Small intestine (tissue), 7 donors: ENCODE measurements at regions not wholly inside any gene's neighbourhood (a gene's known extent, or its start where the extent isn't known, plus 50 kb on each side); places are given as distances from the start of the nearest gene placed in this dataset.
"Not testable (repeated sequence)": the region's sequence is repeated elsewhere in the genome, so short reads cannot be mapped to it uniquely, and the experiment has no call there.

Source experiments
- DNase-seq, 2 donors: peaks; one replicate each; pipeline versions ENCODE4 v3.0.0 to v3.0.0-alpha.2; 2013
- FAIRE-seq: peaks from 2 replicates; lab custom pipeline; 2012; peaks lifted over from hg19 to GRCh38; lab: Jason Lieb, UNC
- H3K27ac ChIP-seq, 3 donors: one replicate each; pipeline ENCODE4 v1.5.1; 2013; ENCODE audit warnings: low read length in 2 of 3, mild to moderate bottlenecking in 2 of 3, control low read depth in 1 of 3, inconsistent platforms in 1 of 3, low read depth in 1 of 3, moderate library complexity in 1 of 3
- H3K27me3 ChIP-seq, 3 donors: one replicate each; pipeline ENCODE4 v1.6.1; 2013; ENCODE audit warnings: low read length in 3 of 3, inconsistent platforms in 1 of 3; ENCODE audit not compliant: control insufficient read depth in 3 of 3, insufficient read depth in 3 of 3
- H3K36me3 ChIP-seq, 3 donors: one replicate each; pipeline ENCODE4 v1.6.1; 2013; ENCODE audit warnings: low read length in 3 of 3, inconsistent platforms in 1 of 3, low read depth in 1 of 3, mild to moderate bottlenecking in 1 of 3, moderate library complexity in 1 of 3; ENCODE audit not compliant: control insufficient read depth in 3 of 3, insufficient read depth in 2 of 3
- H3K4me1 ChIP-seq, 3 donors: one replicate each; pipeline ENCODE4 v1.6.1; 2013; ENCODE audit warnings: low read length in 2 of 3, inconsistent platforms in 1 of 3, low read depth in 1 of 3, mild to moderate bottlenecking in 1 of 3, moderate library complexity in 1 of 3; ENCODE audit not compliant: control insufficient read depth in 3 of 3, insufficient read depth in 2 of 3
- H3K4me3 ChIP-seq, 3 donors: one replicate each; pipeline ENCODE4 v1.5.1; 2013; ENCODE audit warnings: low read length in 3 of 3, control low read depth in 1 of 3, inconsistent platforms in 1 of 3, low read depth in 1 of 3, mild to moderate bottlenecking in 1 of 3, moderate library complexity in 1 of 3
- H3K9me3 ChIP-seq, 2 donors: one replicate each; pipeline ENCODE4 v1.6.1; 2013; ENCODE audit warnings: low read depth in 1 of 2, low read length in 1 of 2; ENCODE audit not compliant: control insufficient read depth in 2 of 2, insufficient read depth in 1 of 2
- WGBS, 3 donors: extraction: QIAGEN DNeasy Blood & Tissue Kit; methylation state at CpG; one replicate each; pipeline ENCODE4 v1.1.7; 2013; 5-methylcytosine and 5-hydroxymethylcytosine counted together
- donor health status: healthy with polysubstance abuse.
- donor health status: control.
- donor health status: control.
- donor health status: Bipolar disorder and iron deficiency.
- donor health status: healthy.

DNA sequence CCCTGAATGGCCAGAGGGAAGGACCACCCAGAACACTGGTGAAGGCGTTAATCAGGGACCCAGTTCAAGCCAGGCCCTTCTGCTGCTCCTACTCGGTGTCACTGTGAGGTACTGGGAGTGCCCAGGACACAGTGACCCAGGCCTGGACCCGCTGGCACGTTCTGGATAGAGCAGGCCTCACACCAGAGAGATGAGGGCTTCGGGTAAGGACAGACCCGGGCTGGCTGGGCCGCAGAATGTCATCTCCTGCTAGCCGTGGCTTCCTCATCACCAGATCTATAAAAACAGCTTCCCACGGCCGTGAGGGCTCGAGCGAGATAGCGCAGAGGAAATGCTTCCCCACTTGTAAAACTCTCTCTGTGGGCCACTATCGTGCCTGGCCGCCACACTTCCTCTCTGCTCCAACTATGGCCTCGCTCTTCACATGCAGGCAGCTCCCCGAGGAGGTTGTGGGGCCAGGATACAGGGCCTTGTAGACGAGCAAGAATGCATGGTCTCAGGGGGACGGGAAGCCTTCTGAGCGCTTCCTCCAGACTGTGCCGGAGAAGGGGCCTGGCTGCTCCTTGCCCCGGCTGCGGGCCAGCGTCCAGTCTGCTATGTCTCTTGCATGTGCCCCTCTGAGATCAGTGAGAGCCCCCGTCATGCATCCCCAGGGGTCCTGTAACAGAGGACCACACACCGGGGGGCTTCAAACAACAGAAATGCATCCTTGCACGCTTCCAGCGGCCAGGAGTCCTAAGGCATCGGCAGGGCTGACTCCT, 161.6 kb upstream of the ZNF469 start:
- not testable (repeated sequence) for H3K4me3 ChIP-seq, H3K36me3 ChIP-seq, H3K27ac ChIP-seq, DNase-seq, FAIRE-seq, H3K27me3 ChIP-seq, H3K9me3 ChIP-seq, H3K4me1 ChIP-seq
- 76 to 77% (median 77%) methylated on average over 29 of the region's 29 CpGs for WGBS, 3 donors

DNA sequence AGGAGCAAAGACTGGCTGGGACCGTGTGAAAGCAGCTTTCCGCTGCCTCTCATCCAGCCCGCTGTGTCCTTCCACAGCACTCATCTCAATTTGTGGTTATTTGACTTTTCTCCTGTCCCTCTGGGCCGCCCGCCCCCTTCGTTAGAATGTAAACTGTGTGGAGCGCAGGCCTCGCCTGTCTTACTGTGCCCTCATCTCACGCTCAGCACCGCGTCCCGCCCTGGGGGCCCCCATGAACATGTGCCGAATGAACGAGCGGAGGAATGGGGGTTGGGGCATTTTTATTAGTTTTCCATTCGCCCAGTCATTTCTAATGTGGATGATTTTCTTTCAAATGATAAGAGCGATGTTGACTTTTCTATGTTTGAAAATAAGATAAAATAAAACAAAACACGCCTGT, 159.1 kb upstream of the ZNF469 start:
- H3K27ac ChIP-seq, FAIRE-seq, H3K27me3 ChIP-seq, H3K4me3 ChIP-seq, H3K4me1 ChIP-seq, DNase-seq, H3K36me3 ChIP-seq, H3K9me3 ChIP-seq: not testable (repeated sequence)
- 50 to 80% (median 65%) methylated on average over 16 to 18 of the region's 18 CpGs for WGBS, 3 donors

DNA sequence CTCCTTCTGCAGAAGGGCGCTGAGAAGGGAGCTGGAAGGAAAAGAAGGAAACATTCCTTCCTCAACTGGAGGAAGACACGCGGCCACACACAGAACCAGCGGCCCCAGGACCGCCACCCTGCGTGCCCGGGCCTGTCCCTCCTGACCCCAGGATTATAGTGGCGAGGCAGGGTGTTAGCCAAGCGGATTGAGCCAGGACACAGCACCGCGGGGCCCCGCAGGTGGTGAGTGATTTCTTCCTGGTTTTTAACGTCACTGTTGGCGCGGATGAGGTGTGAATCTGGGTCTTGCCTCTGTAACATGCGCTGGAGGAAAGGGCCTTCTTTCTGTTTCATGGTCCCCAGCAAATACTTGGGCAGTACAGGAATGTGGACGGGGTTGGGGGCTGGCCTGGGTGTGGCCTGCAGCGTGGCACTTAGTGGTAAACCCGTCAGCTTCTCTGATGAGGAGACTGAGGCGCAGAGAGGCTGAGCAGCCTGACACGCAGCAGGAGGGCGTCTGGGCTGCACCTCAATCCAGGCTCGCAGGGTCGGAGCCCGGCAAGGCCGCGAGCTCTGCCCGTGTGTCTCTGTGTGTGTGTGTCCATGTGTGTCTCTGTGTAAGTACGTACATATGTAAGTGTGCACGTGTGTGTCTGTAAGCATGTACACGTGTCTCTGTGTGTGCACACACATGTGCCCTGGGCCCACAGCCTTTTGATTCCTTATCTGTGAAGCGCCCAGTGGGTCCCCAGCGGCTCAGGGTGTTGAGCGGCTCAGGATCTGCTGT, 158.4 kb upstream of the ZNF469 start:
- FAIRE-seq, result not testable (repeated sequence)
- WGBS, 3 donors, result 69 to 86% (median 74%) methylated on average over 31 to 34 of the region's 34 CpGs

GRCh38 chr16:88225640-88226230, 157.0 kb upstream of the ZNF469 start:
- not testable (repeated sequence) for H3K27me3 ChIP-seq, FAIRE-seq, H3K9me3 ChIP-seq, H3K27ac ChIP-seq, H3K36me3 ChIP-seq, DNase-seq, H3K4me3 ChIP-seq, H3K4me1 ChIP-seq
- whole genome bisulfite sequencing, 3 donors, result 86 to 90% (median 87%) methylated on average over 10 of the region's 10 CpGs

More for the DNA sequence above, 158.4 kb upstream of the ZNF469 start:
- not testable (repeated sequence) for DNase-seq, H3K4me1 ChIP-seq, H3K36me3 ChIP-seq, H3K4me3 ChIP-seq, H3K27ac ChIP-seq, H3K27me3 ChIP-seq, H3K9me3 ChIP-seq

DNA sequence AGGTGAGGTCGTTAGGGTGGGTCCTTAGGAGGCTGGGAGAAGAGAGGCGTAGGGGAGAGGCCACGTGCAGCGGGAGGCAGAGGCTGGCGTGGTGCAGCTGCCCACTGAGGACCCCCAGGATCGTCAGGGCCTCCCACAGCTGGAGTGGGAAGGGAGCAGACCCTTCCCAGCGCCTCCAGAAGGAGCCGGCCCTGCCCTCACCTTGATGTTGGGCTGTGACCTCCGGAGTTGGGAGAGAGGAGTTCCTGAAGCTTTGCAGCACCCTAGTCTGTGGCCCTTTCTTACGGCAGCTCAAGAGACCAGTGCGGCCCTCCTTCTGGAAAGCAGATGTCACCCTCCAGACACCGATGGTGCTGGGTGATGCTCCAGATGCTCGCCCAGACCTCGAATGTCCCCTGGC, 156.5 kb upstream of the ZNF469 start:
- H3K4me3 ChIP-seq, H3K4me1 ChIP-seq, H3K27me3 ChIP-seq, H3K9me3 ChIP-seq, FAIRE-seq, DNase-seq, H3K36me3 ChIP-seq, H3K27ac ChIP-seq: not testable (repeated sequence)
- WGBS, 3 donors, result 86 to 94% (median 90%) methylated on average over 9 to 13 of the region's 14 CpGs

GRCh38 chr16:88227026-88227721, 155.6 kb upstream of the ZNF469 start:
- WGBS, 3 donors, result 75 to 84% (median 80%) methylated on average over 13 to 35 of the region's 35 CpGs
- not testable (repeated sequence) for H3K4me1 ChIP-seq, H3K36me3 ChIP-seq, DNase-seq, H3K9me3 ChIP-seq, H3K4me3 ChIP-seq, H3K27ac ChIP-seq, FAIRE-seq, H3K27me3 ChIP-seq

GRCh38 chr16:88227722-88228482, 154.9 kb upstream of the ZNF469 start:
- not testable (repeated sequence) for H3K9me3 ChIP-seq, DNase-seq, H3K27ac ChIP-seq, H3K4me3 ChIP-seq, H3K4me1 ChIP-seq, H3K27me3 ChIP-seq, FAIRE-seq, H3K36me3 ChIP-seq
- 69 to 89% (median 79%) methylated on average over 29 to 36 of the region's 36 CpGs for WGBS, 3 donors
